A673 (cell line): ENCODE measurements at regions not wholly inside any gene's neighbourhood (a gene's known extent, or its start where the extent isn't known, plus 50 kb on each side); places are given as distances from the start of the nearest gene placed in this dataset.
A peak's percentile ranks its signal among the peaks of the same experiment; 100 is the strongest.

Source experiments
- EZH2 ChIP-seq: fragments of 200-600 bp; sonication (generic); IDR thresholded peaks from 2 replicates; pipeline ENCODE4 v1.6.1; 2017; ENCODE audit warnings: borderline replicate concordance, low read depth, mild to moderate bottlenecking, mixed read lengths, antibody characterized with exemption, low read length; ENCODE audit not compliant: poor library complexity, severe bottlenecking
- TF ChIP-seq, protein P1 (sequence below): fragments of 300-800, 200-600 bp; sonication (generic); conservative IDR thresholded peaks from 2 replicates; pipeline ENCODE4 v1.5.1; 2017; ENCODE audit warnings: low read depth, mild to moderate bottlenecking, antibody characterized with exemption, low read length, moderate library complexity, mixed read lengths

- TF ChIP-seq EZH2 = no peak
- TF ChIP-seq, protein P1, sequence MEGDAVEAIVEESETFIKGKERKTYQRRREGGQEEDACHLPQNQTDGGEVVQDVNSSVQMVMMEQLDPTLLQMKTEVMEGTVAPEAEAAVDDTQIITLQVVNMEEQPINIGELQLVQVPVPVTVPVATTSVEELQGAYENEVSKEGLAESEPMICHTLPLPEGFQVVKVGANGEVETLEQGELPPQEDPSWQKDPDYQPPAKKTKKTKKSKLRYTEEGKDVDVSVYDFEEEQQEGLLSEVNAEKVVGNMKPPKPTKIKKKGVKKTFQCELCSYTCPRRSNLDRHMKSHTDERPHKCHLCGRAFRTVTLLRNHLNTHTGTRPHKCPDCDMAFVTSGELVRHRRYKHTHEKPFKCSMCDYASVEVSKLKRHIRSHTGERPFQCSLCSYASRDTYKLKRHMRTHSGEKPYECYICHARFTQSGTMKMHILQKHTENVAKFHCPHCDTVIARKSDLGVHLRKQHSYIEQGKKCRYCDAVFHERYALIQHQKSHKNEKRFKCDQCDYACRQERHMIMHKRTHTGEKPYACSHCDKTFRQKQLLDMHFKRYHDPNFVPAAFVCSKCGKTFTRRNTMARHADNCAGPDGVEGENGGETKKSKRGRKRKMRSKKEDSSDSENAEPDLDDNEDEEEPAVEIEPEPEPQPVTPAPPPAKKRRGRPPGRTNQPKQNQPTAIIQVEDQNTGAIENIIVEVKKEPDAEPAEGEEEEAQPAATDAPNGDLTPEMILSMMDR = peak; percentile 37; the same call in 1 of the 2 replicates
These were observed 194.4 kb upstream of the PGR start for GRCh38 chr11:101323997-101324396.
